ENCODE measurements at regions not wholly inside any gene's neighbourhood (a gene's known extent, or its start where the extent isn't known, plus 50 kb on each side); places are given as distances from the start of the nearest gene placed in this dataset.
A peak's percentile ranks its signal among the peaks of the same experiment; 100 is the strongest.

- intact Hi-C loops (cut with micrococcal nuclease; ENCODE audit: unreplicated experiment), result no loop called here
- ChIA-PET CTCF (no interaction called here), POLR2A (ENCODE audit: low non-redundant PET) (no interaction called here)
- no peak for TF ChIP-seq EZH2 (IDR thresholded peaks at IDR 0.05; ENCODE audit: borderline replicate concordance, low read depth, low read length, poor library complexity, severe bottlenecking)
- TF ChIP-seq CTCF (conservative IDR thresholded peaks at IDR 0.05; ENCODE audit: low read depth, low read length), result peak; percentile 53
- no peak for DNase-seq (ENCODE audit: low spot score)
- BruUV-seq (replicated peaks), result no TSS peak
- H3K4me1 ChIP-seq (ENCODE audit: insufficient read depth, low read length, poor library complexity, severe bottlenecking), result peaks cover 34% of the 10 kb centered on the region
- no peak overlapping the region for H3K27ac ChIP-seq (ENCODE audit: low read depth, low read length, poor library complexity, severe bottlenecking)
- no peaks in the 10 kb centered on the region for H3K9me3 ChIP-seq (ENCODE audit: low read depth, low read length, poor library complexity, severe bottlenecking)
- no peak overlapping the region for H3K4me3 ChIP-seq (ENCODE audit: low read depth, low read length, poor library complexity, severe bottlenecking)
- H3K27me3 ChIP-seq (replicated peaks; ENCODE audit: insufficient read depth, low read depth, low read length, poor library complexity), result no peaks in the 10 kb centered on the region
- H3K36me3 ChIP-seq (ENCODE audit: insufficient read depth, low read length, poor library complexity, severe bottlenecking), result no peaks in the 10 kb centered on the region
Observed at GRCh38 chr4:180557348-180557747, 1685.9 kb upstream of the TENM3 start.

GRCh38 chr4:180557950-180558349, 1685.3 kb upstream of the TENM3 start:
- no TSS peak for BruUV-seq (replicated peaks)
- POLR2A ChIA-PET (ENCODE audit: low non-redundant PET), result no interaction called here
- DNase-seq (ENCODE audit: low spot score), result no peak
- TF ChIP-seq EZH2 (IDR thresholded peaks at IDR 0.05; ENCODE audit: borderline replicate concordance, low read depth, low read length, poor library complexity, severe bottlenecking), result no peak
- TF ChIP-seq CTCF (conservative IDR thresholded peaks at IDR 0.05; ENCODE audit: low read depth, low read length), result no peak
- H3K27ac ChIP-seq (ENCODE audit: low read depth, low read length, poor library complexity, severe bottlenecking), result no peak overlapping the region
- no peaks in the 10 kb centered on the region for H3K27me3 ChIP-seq (replicated peaks; ENCODE audit: insufficient read depth, low read depth, low read length, poor library complexity)
- intact Hi-C loops (cut with micrococcal nuclease; ENCODE audit: unreplicated experiment), result no loop called here
- H3K4me3 ChIP-seq (ENCODE audit: low read depth, low read length, poor library complexity, severe bottlenecking), result no peak overlapping the region
- H3K36me3 ChIP-seq (ENCODE audit: insufficient read depth, low read length, poor library complexity, severe bottlenecking), result no peaks in the 10 kb centered on the region
- CTCF ChIA-PET, result interaction anchor here (0.5 to 1.4 kb wide), 2 partner anchors 108 to 1140 kb away, joined by 3 read pairs; no protein-coding TSS in a partner anchor
- H3K9me3 ChIP-seq (ENCODE audit: low read depth, low read length, poor library complexity, severe bottlenecking), result no peaks in the 10 kb centered on the region
- H3K4me1 ChIP-seq (ENCODE audit: insufficient read depth, low read length, poor library complexity, severe bottlenecking), result peaks cover 40% of the 10 kb centered on the region

- no peaks in the 10 kb centered on the region for H3K9me3 ChIP-seq (ENCODE audit: low read depth, low read length, poor library complexity, severe bottlenecking)
- H3K27ac ChIP-seq (ENCODE audit: low read depth, low read length, poor library complexity, severe bottlenecking), result no peak overlapping the region
- BruUV-seq (replicated peaks), result no TSS peak
- TF ChIP-seq CTCF (conservative IDR thresholded peaks at IDR 0.05; ENCODE audit: low read depth, low read length), result no peak
- no peak for TF ChIP-seq EZH2 (IDR thresholded peaks at IDR 0.05; ENCODE audit: borderline replicate concordance, low read depth, low read length, poor library complexity, severe bottlenecking)
- intact Hi-C loops (cut with micrococcal nuclease; ENCODE audit: unreplicated experiment), result no loop called here
- no peak overlapping the region for H3K4me3 ChIP-seq (ENCODE audit: low read depth, low read length, poor library complexity, severe bottlenecking)
- H3K4me1 ChIP-seq (ENCODE audit: insufficient read depth, low read length, poor library complexity, severe bottlenecking), result peaks cover 45% of the 10 kb centered on the region
- no peak for DNase-seq (ENCODE audit: low spot score)
- no peaks in the 10 kb centered on the region for H3K27me3 ChIP-seq (replicated peaks; ENCODE audit: insufficient read depth, low read depth, low read length, poor library complexity)
- ChIA-PET POLR2A (ENCODE audit: low non-redundant PET) (no interaction called here), CTCF (interaction anchor here (1.4 kb wide), 1 partner anchor 109 kb away, joined by 3 read pairs; no protein-coding TSS in a partner anchor)
- H3K36me3 ChIP-seq (ENCODE audit: insufficient read depth, low read length, poor library complexity, severe bottlenecking), result no peaks in the 10 kb centered on the region
Observed at GRCh38 chr4:180558427-180558826, 1684.8 kb upstream of the TENM3 start.
